Tibial nerve (tissue), 4 donors: ENCODE measurements at regions not wholly inside any gene's neighbourhood (a gene's known extent, or its start where the extent isn't known, plus 50 kb on each side); places are given as distances from the start of the nearest gene placed in this dataset.

Experiments used
- EP300 ChIP-seq, 2 donors: sonication (generic); formaldehyde crosslinking; IDR thresholded peaks; one replicate each; pipeline ENCODE4 v1.6.1; 2017; ENCODE audit warnings: antibody characterized with exemption in 2 of 2, mild to moderate bottlenecking in 1 of 2
- POLR2A ChIP-seq, 2 donors: fragments of 450-650 bp; IDR thresholded peaks; one replicate each; pipeline ENCODE4 v1.6.1; 2017; ENCODE audit warnings: antibody characterized with exemption in 2 of 2, mild to moderate bottlenecking in 2 of 2, moderate library complexity in 2 of 2
- TF ChIP-seq, protein P1 (sequence below), 5 experiments: fragments of 200-600 bp in 3 of 5; fragments of 450-650 bp in 2 of 5; sonication (generic) in 3 of 5; IDR thresholded peaks; one replicate each; pipeline ENCODE4 v1.5.1; 2016 to 2019; ENCODE audit warnings: antibody characterized with exemption in 5 of 5, mild to moderate bottlenecking in 3 of 5, moderate library complexity in 2 of 5

DNA sequence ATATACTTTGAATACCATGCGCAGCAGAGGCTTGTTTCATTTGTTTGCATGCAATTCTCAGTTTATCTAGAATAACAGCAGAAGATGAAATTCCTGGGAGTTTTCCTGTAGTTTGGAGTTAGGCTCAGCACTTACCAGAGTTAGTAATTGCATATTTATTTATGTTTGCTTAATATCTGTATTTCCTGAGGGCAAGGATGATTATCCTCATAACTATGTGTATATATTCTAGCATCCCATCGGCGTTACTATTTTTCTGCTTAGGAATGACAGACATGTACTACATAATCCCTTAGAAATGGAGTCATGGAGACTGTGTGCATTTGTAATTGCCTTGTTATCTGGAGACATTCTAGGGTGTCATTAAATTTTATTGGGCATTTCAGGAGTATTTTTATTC lies 1184.8 kb downstream of the DTWD2 start:
- TF ChIP-seq, protein P1, sequence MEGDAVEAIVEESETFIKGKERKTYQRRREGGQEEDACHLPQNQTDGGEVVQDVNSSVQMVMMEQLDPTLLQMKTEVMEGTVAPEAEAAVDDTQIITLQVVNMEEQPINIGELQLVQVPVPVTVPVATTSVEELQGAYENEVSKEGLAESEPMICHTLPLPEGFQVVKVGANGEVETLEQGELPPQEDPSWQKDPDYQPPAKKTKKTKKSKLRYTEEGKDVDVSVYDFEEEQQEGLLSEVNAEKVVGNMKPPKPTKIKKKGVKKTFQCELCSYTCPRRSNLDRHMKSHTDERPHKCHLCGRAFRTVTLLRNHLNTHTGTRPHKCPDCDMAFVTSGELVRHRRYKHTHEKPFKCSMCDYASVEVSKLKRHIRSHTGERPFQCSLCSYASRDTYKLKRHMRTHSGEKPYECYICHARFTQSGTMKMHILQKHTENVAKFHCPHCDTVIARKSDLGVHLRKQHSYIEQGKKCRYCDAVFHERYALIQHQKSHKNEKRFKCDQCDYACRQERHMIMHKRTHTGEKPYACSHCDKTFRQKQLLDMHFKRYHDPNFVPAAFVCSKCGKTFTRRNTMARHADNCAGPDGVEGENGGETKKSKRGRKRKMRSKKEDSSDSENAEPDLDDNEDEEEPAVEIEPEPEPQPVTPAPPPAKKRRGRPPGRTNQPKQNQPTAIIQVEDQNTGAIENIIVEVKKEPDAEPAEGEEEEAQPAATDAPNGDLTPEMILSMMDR (IDR thresholded peaks at IDR 0.05): no peak
- TF ChIP-seq POLR2A (IDR thresholded peaks at IDR 0.05) (no peak), EP300 (IDR thresholded peaks at IDR 0.05) (no peak)
